ENCODE measurements at regions not wholly inside any gene's neighbourhood (a gene's known extent, or its start where the extent isn't known, plus 50 kb on each side); places are given as distances from the start of the nearest gene placed in this dataset.

DNA sequence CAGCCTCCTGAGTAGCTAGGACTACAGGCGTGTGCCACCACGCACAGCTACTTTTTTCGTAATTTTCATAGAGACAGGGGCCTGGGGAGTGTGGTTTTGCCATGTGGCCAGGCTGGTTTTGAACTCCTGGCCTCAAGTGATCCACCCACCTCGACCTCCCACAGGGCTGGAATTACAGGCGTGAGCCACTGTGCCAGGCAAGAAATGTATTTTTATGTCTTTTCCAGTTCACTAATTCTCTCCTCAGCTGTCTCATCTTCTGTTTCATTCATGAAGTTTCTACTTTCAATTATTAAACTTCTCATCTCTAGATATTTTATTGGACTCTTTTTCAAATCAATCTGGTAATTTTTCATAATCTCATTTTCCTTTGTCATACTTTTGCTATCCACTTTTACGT, 72.1 kb upstream of the DISP3 start:
- Mint-ChIP-seq H3K27ac (peak overlapping the region; percentile 76), H3K4me3 (no peak overlapping the region)
- CTCF ChIA-PET, result interaction anchor here (1.0 to 1.4 kb wide), 2 partner anchors 23 to 67 kb away, joined by 3 to 4 read pairs; no protein-coding TSS in a partner anchor

DNA sequence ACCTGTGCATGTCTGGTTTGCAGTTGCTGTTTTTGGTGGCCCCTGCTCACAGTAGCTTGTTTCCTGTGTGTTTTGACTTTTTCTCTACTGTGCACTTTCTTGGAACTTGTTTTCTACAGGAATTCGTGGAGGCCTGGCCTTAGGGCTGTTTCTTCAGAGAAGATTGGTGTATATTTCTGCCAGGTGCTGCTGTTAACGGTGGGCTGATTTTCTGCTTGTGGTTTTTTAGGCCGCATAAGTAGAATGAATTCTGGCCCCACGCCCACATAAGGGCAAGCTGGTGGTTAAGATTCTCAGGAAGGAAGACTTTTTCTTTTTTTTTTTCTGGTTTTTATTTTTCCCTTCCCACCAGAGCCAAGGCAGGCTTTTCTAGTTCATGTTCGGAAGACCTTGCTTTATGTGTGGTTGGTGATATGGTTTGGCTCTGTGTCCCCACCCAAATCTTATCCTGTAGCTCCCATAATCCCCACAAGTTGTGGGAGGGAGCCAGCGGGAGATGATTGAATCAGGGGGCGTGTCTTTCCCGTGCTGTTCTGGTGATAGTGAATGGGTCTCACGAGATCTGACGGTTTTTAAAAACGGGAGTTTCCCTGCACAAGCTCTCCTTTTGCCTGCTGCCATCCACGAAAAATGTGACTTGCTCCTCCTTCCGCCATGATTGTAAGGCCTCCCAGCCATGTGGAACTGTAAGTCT, 71.5 kb upstream of the DISP3 start:
- Mint-ChIP-seq H3K27ac (peak overlapping the region; percentile 76), H3K4me3 (peak overlapping the region; percentile 9)
- CTCF ChIA-PET, result interaction anchor here (1.0 to 1.4 kb wide), 2 partner anchors 23 to 67 kb away, joined by 3 to 4 read pairs; no protein-coding TSS in a partner anchor

More for the DNA sequence above, 72.1 kb upstream of the DISP3 start:
- Mint-ChIP-seq H3K27me3 (peaks cover 5% of the 10 kb centered on the region), H3K36me3 (ENCODE audit: low read depth) (peaks cover 27% of the 10 kb centered on the region), H3K9me3 (peaks cover 35% of the 10 kb centered on the region), H3K4me1 (peaks cover 34% of the 10 kb centered on the region)
- DNase-seq, result no peak
- POLR2A ChIA-PET, result interaction anchor here (0.6 to 1.5 kb wide), 4 partner anchors 14 to 798 kb away, joined by 3 to 4 read pairs (median 4); no protein-coding TSS in a partner anchor

DNA sequence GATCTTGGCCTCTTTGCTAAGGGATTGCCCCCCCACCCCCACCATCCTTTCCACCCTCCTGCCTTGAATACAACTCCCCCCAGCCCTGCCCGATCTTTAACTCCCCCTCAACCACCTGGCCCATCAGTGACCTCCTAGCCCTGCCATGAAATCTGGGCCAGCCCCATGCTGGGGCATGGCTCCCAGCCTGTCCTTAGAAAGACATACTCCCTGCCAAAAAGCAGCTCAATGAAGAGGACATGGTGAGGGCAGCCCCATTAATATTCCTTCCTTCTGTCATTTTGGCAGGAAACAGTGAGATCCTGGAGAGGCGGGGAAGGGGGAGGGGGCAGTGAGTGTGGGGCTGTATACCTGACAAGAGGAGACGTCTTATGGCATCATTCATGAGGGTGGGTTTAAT, 66.8 kb upstream of the DISP3 start:
- Mint-ChIP-seq H3K27ac (no peak overlapping the region), H3K4me1 (peaks cover 19% of the 10 kb centered on the region), H3K36me3 (ENCODE audit: low read depth) (peaks cover 11% of the 10 kb centered on the region), H3K9me3 (peaks cover 22% of the 10 kb centered on the region), H3K4me3 (no peak overlapping the region), H3K27me3 (peaks cover 2% of the 10 kb centered on the region)
- no peak for DNase-seq
- ChIA-PET CTCF (no interaction called here), POLR2A (no interaction called here)

More for the DNA sequence above, 71.5 kb upstream of the DISP3 start:
- Mint-ChIP-seq H3K9me3 (peaks cover 35% of the 10 kb centered on the region), H3K4me1 (peaks cover 34% of the 10 kb centered on the region), H3K36me3 (ENCODE audit: low read depth) (peaks cover 27% of the 10 kb centered on the region), H3K27me3 (peaks cover 5% of the 10 kb centered on the region)
- POLR2A ChIA-PET, result interaction anchor here (0.6 to 1.5 kb wide), 4 partner anchors 15 to 799 kb away, joined by 3 to 4 read pairs (median 4); no protein-coding TSS in a partner anchor
- DNase-seq, result peak; percentile 62

DNA sequence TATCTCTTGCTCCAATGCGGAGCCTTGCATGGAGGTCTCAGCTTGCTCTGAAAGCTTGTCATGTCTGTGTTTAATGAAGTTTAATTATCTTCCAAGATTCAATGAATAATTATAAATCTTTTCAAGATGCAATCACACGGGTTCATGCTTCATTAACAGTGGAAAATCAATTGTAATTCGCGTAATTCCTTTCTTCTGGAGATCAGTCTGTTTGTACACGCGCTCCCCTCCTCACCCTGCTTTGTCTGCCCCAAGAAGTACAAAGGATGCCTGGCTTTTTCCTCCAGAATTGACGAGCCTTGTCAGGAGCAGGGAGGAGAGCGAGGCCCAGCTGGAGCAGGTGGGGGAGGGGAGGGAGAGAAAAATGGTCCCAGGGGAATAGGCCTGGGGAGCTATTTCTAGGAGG, 65.0 kb upstream of the DISP3 start:
- CTCF ChIA-PET, result no interaction called here
- H3K27me3 Mint-ChIP-seq, result peaks cover 7% of the 10 kb centered on the region
- H3K27ac Mint-ChIP-seq, result no peak overlapping the region
- POLR2A ChIA-PET, result interaction anchor here (0.6 kb wide), 1 partner anchor 826 kb away, joined by 4 read pairs; no protein-coding TSS in a partner anchor
- no peak overlapping the region for H3K4me3 Mint-ChIP-seq
- no peak for DNase-seq
- peaks cover 7% of the 10 kb centered on the region for H3K9me3 Mint-ChIP-seq
- H3K4me1 Mint-ChIP-seq, result peaks cover 3% of the 10 kb centered on the region
- no peaks in the 10 kb centered on the region for H3K36me3 Mint-ChIP-seq (ENCODE audit: low read depth)

DNA sequence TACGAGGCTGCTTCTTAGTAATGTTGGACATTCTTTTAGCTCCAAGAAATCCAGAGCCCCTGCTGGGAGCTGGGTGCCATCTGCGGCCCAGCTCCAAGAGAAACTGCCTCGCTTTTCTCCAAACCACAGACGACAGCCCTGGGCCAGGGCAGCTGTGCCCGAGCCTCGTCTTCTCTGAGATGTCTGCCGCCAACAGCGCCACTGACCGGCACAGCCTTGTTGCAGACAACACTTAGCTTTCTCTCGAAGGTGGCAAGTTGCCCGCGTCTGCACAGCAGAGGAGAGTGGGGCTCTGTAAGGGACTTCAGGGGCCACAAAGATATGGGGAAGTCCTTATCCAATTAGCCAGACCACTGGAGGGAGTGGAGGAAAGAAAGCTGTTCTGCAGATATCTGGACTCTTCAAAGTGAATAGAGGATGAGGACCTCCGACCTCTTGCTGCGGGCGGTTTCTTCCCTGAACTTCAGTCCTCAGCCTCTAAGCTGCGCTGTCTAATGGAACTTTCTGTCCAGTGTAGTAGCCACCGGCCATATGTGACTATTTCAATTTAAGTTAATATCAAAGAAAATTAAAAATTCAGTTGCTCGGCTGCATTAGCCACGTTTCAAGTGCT, 63.9 kb upstream of the DISP3 start:
- no peaks in the 10 kb centered on the region for H3K4me1 Mint-ChIP-seq
- H3K9me3 Mint-ChIP-seq, result no peaks in the 10 kb centered on the region
- H3K27ac Mint-ChIP-seq, result no peak overlapping the region
- CTCF ChIA-PET, result no interaction called here
- POLR2A ChIA-PET, result no interaction called here
- no peak overlapping the region for H3K4me3 Mint-ChIP-seq
- DNase-seq, result no peak
- H3K27me3 Mint-ChIP-seq, result peaks cover 10% of the 10 kb centered on the region
- no peaks in the 10 kb centered on the region for H3K36me3 Mint-ChIP-seq (ENCODE audit: low read depth)

DNA sequence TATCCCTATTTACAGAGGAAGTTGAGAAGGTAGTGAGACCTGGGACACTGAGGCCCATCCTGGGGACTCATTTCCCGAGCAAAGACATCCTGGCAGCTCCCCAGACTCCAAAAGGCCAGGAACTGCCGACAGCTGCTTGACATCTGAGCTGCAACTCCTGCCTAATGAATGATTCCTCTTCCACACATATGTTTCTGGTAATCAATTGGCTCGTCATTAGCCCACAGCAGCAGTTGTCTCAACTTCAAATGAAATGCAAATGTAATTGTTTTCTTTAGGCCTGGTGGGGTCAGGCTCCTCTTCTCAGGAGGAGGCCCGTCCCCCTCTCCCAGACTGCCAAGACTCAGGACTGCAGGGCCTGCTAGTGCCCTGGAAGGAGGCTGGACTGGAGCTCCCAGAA, 61.8 kb upstream of the DISP3 start:
- Mint-ChIP-seq H3K4me3 (no peak overlapping the region), H3K36me3 (ENCODE audit: low read depth) (no peaks in the 10 kb centered on the region), H3K27me3 (peaks cover 20% of the 10 kb centered on the region), H3K4me1 (no peaks in the 10 kb centered on the region), H3K9me3 (no peaks in the 10 kb centered on the region), H3K27ac (no peak overlapping the region)
- no peak for DNase-seq
- CTCF ChIA-PET, result no interaction called here
- POLR2A ChIA-PET, result no interaction called here

DNA sequence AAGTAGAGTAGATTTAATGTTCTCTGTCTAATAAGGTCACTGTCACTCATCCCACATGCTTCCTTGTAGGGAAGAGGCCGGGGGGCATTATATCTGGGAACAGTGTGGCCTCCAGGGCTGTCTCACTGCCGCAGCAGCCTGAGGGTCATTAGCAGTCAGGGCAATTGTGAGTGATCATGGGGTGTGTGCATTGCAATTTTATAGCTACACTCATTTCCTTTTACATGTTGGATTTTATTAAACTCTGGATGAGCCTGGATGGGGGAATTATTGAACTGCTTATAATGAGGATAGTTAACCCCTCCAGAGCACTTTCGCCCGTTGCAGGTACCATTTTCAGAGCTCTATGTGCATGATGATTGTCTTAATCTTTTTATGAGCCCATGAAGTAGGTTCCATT, 60.9 kb upstream of the DISP3 start:
- CTCF ChIA-PET, result no interaction called here
- no peak for DNase-seq
- H3K27ac Mint-ChIP-seq, result no peak overlapping the region
- H3K4me3 Mint-ChIP-seq, result no peak overlapping the region
- POLR2A ChIA-PET, result no interaction called here
- peaks cover 20% of the 10 kb centered on the region for H3K27me3 Mint-ChIP-seq
- H3K36me3 Mint-ChIP-seq (ENCODE audit: low read depth), result no peaks in the 10 kb centered on the region
- H3K9me3 Mint-ChIP-seq, result no peaks in the 10 kb centered on the region
- no peaks in the 10 kb centered on the region for H3K4me1 Mint-ChIP-seq

DNA sequence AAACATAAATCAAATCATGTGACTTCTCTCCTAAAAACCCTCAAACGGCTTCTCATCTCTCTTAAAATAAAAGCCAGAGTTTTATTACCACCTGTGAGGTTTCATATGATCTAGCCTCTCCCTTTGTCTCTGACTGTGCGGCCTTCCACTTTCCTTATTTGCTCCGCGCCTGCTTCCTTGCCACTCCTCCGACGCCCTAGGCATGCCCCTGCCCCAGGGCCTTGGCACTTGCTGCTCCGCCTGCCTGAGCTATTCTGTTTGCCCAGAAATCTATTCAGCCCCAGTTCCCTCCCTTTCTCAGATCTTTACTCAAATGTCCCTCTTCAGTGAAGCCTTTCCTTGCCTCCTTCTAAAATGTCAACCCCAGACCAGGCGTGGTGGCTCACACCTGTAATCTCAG, 57.5 kb upstream of the DISP3 start:
- DNase-seq, result no peak
- ChIA-PET CTCF (no interaction called here), POLR2A (no interaction called here)
- Mint-ChIP-seq H3K27me3 (peaks cover 22% of the 10 kb centered on the region), H3K9me3 (no peaks in the 10 kb centered on the region), H3K27ac (no peak overlapping the region), H3K4me1 (no peaks in the 10 kb centered on the region), H3K36me3 (ENCODE audit: low read depth) (no peaks in the 10 kb centered on the region), H3K4me3 (no peak overlapping the region)

DNA sequence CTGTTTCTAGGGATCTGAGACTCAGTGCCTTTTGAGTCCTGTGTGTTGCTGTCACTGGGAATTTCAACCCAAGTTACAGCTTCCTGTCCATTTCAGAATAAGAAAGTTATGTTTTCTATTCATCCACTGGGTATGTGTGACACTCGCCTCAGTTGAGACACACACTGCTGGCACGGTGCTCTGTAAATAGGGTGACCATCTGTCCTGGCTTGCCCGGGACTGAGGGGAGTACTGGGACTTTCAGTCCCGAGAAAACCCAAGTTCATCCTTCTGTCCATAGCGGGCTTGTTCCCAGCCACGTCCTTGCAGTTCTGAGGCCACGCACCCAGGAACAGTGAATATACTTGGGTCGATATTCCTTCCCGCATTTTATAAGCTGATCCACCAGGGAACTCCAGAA, 56.3 kb upstream of the DISP3 start:
- H3K36me3 Mint-ChIP-seq (ENCODE audit: low read depth), result no peaks in the 10 kb centered on the region
- no peaks in the 10 kb centered on the region for H3K4me1 Mint-ChIP-seq
- POLR2A ChIA-PET, result no interaction called here
- H3K9me3 Mint-ChIP-seq, result no peaks in the 10 kb centered on the region
- CTCF ChIA-PET, result interaction anchor here (0.8 kb wide), 1 partner anchor 24 kb away, joined by 3 read pairs; no protein-coding TSS in a partner anchor
- no peak for DNase-seq
- no peak overlapping the region for H3K27ac Mint-ChIP-seq
- peaks cover 20% of the 10 kb centered on the region for H3K27me3 Mint-ChIP-seq
- no peak overlapping the region for H3K4me3 Mint-ChIP-seq

DNA sequence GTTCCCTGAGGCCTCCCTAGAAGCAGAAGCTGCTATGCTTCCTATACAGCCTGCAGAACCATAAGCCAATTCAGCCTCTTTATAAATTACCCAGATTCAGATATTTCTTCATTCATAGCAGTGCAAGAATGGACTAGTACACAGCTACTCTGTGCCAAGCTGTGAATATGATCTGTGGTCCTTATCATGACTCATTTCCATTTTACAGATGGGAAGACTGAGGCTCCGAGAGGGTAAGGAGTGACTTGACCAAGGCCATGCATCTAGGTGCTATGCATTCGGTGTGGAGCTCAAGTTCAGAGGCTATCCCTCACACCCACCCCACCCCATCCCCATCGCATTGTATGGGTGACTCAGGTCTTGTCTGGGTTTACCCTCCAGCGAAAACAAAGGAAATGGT, 52.3 kb upstream of the DISP3 start:
- ChIA-PET POLR2A (no interaction called here), CTCF (no interaction called here)
- H3K9me3 Mint-ChIP-seq, result no peaks in the 10 kb centered on the region
- H3K4me1 Mint-ChIP-seq, result no peaks in the 10 kb centered on the region
- H3K27ac Mint-ChIP-seq, result no peak overlapping the region
- H3K4me3 Mint-ChIP-seq, result no peak overlapping the region
- H3K36me3 Mint-ChIP-seq (ENCODE audit: low read depth), result no peaks in the 10 kb centered on the region
- no peak for DNase-seq
- peaks cover 3% of the 10 kb centered on the region for H3K27me3 Mint-ChIP-seq

DNA sequence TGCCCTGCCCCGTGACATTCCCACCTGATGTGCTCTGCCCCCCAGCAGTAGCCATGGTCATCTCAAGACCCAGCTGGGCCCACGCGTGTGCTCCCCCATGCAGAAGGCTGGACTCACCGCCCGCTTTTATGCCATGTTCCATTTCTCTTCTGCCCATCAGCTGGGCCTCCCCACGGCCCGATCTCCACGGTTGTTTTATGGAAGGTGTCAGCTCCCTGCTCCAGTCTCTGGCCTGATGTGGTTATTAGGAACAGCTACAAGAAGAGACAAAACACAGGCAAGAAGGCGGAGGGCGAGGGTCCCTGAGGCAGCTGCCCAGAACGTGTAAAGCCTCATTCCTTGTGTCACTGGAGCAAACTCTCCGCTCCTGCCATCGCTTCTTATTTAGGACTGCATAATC, 50.2 kb upstream of the DISP3 start:
- H3K9me3 Mint-ChIP-seq, result no peaks in the 10 kb centered on the region

More for the DNA sequence above, 50.2 kb upstream of the DISP3 start:
- Mint-ChIP-seq H3K4me1 (no peaks in the 10 kb centered on the region), H3K27me3 (peaks cover 2% of the 10 kb centered on the region), H3K4me3 (no peak overlapping the region), H3K36me3 (ENCODE audit: low read depth) (no peaks in the 10 kb centered on the region), H3K27ac (no peak overlapping the region)
- ChIA-PET POLR2A (no interaction called here), CTCF (no interaction called here)
- no peak for DNase-seq
